Endothelial cell of umbilical vein (primary cell): ENCODE measurements at regions not wholly inside any gene's neighbourhood (a gene's known extent, or its start where the extent isn't known, plus 50 kb on each side); places are given as distances from the start of the nearest gene placed in this dataset.

ENCODE experiments used
- BruUV-seq: library from RNA; stranded (reverse); fragments of 400-500 nt; replicated peaks from 2 replicates; lab custom pipeline; 2021; lab: Mats Ljungman, UMichigan
- CTCF ChIA-PET: fragments of 300-600, 350-600 bp; sonication (Branson Sonifier 250); formaldehyde crosslinking; loops from one replicate; lab custom pipeline; 2021; ENCODE audit warnings: antibody characterized with exemption, inconsistent platforms; lab: Charles Lee
- POLR2A ChIA-PET: fragments of 300-600, 350-600 bp; sonication (Branson Sonifier 250); formaldehyde crosslinking; loops from one replicate; lab custom pipeline; 2021; ENCODE audit warnings: antibody characterized with exemption, inconsistent platforms; lab: Charles Lee
- DNase-seq: peaks from one replicate; pipeline ENCODE4 v3.0.0-alpha.2; 2011; ENCODE audit warnings: low read depth, low spot score
- FAIRE-seq: peaks from 2 replicates; lab custom pipeline; 2011; peaks lifted over from hg19 to GRCh38; lab: Jason Lieb, UNC
- H2AFZ ChIP-seq: 2 replicates; pipeline ENCODE4 v1.6.0; 2012; ENCODE audit warnings: low read depth, low read length, control low read depth, inconsistent platforms
- H3K27ac ChIP-seq: 2 replicates; pipeline ENCODE4 v1.5.1; 2011; ENCODE audit warnings: low read depth, mild to moderate bottlenecking, control low read depth, low read length, moderate library complexity; ENCODE audit not compliant: insufficient read depth
- H3K27me3 ChIP-seq, 2 experiments: 2 replicates each; pipeline versions ENCODE4 v1.6.0 to v1.6.1; 2011; ENCODE audit warnings: low read length in 2 of 2, mixed read lengths in 1 of 2; ENCODE audit not compliant: control insufficient read depth in 2 of 2, insufficient read depth in 2 of 2
- H3K36me3 ChIP-seq, 2 experiments: 2 replicates in 1 of 2; 3 replicates in 1 of 2; pipeline ENCODE4 v1.5.1; 2011; ENCODE audit warnings: low read length in 2 of 2, mild to moderate bottlenecking in 1 of 2, moderate library complexity in 1 of 2; ENCODE audit not compliant: control insufficient read depth in 2 of 2, insufficient read depth in 2 of 2; ENCODE audit errors: extremely low read depth in 1 of 2
- H3K4me1 ChIP-seq: 3 replicates; pipeline ENCODE4 v1.5.1; 2011; ENCODE audit warnings: mild to moderate bottlenecking, low read length; ENCODE audit not compliant: control insufficient read depth, insufficient read depth; ENCODE audit errors: extremely low read depth
- H3K4me2 ChIP-seq: 2 replicates; pipeline ENCODE4 v1.6.1; 2011; ENCODE audit warnings: low read length, control low read depth, mixed read lengths; ENCODE audit not compliant: insufficient read depth
- H3K4me3 ChIP-seq, 3 experiments: fragments of 200-600 bp in 1 of 3; sonication (generic), shearing (Covaris generic) in 1 of 3; replicated peaks in 1 of 3; 2 replicates each; pipeline ENCODE4 v1.5.1; 2011 to 2016; ENCODE audit warnings: control low read depth in 3 of 3, low read length in 3 of 3, mild to moderate bottlenecking in 2 of 3, inconsistent platforms in 1 of 3, low read depth in 1 of 3, moderate library complexity in 1 of 3; ENCODE audit not compliant: insufficient read depth in 1 of 3
- H3K79me2 ChIP-seq: 2 replicates; pipeline ENCODE4 v1.6.0; 2012; ENCODE audit warnings: low read length, inconsistent platforms; ENCODE audit not compliant: control insufficient read depth, insufficient read depth
- H3K9ac ChIP-seq: replicated peaks from 2 replicates; pipeline ENCODE3; 2011; ENCODE audit warnings: low read length, control low read depth; ENCODE audit not compliant: insufficient read depth; ENCODE audit errors: extremely low read depth
- H3K9me1 ChIP-seq: replicated peaks from 3 replicates; pipeline ENCODE4 v1.6.0; 2011; ENCODE audit warnings: mild to moderate bottlenecking, low read length; ENCODE audit not compliant: control insufficient read depth, insufficient read depth; ENCODE audit errors: extremely low read depth
- H3K9me3 ChIP-seq: replicated peaks from 2 replicates; pipeline ENCODE4 v1.5.1; 2012; ENCODE audit warnings: low read length, inconsistent platforms; ENCODE audit not compliant: control insufficient read depth, insufficient read depth
- H4K20me1 ChIP-seq: replicated peaks from 2 replicates; pipeline ENCODE3; 2011; ENCODE audit warnings: mild to moderate bottlenecking, low read length; ENCODE audit not compliant: control insufficient read depth, insufficient read depth; ENCODE audit errors: extremely low read depth
- EZH2 ChIP-seq: IDR thresholded peaks from 2 replicates; pipeline ENCODE4 v1.6.1; 2012; ENCODE audit warnings: borderline replicate concordance, low read depth, mild to moderate bottlenecking, moderate library complexity, low read length, inconsistent platforms; ENCODE audit not compliant: severe bottlenecking
- FOS ChIP-seq: IDR thresholded peaks from 2 replicates; pipeline ENCODE4 v1.6.1; 2011; ENCODE audit warnings: mild to moderate bottlenecking, low read length, moderate library complexity, borderline replicate concordance; ENCODE audit not compliant: insufficient read depth
- GATA2 ChIP-seq: IDR thresholded peaks from 2 replicates; pipeline ENCODE4 v1.7.0; 2011; ENCODE audit warnings: low read depth, mild to moderate bottlenecking, moderate library complexity, mixed read lengths, low read length; ENCODE audit not compliant: insufficient read length, insufficient read depth
- JUN ChIP-seq: IDR thresholded peaks from 2 replicates; pipeline ENCODE4 v1.6.1; 2011; ENCODE audit warnings: borderline replicate concordance, low read depth; ENCODE audit not compliant: insufficient read length, insufficient read depth
- MAX ChIP-seq: IDR thresholded peaks from 2 replicates; pipeline ENCODE4 v1.6.1; 2011; ENCODE audit not compliant: insufficient read depth, insufficient read length
- POLR2A ChIP-seq: IDR thresholded peaks from 2 replicates; pipeline ENCODE4 v1.6.1; 2012; ENCODE audit warnings: low read depth, mild to moderate bottlenecking, control low read depth, low read length
- dilution Hi-C: fragments of 300-500 bp; cut with MboI; formaldehyde crosslinking; loops from one replicate; pipeline ENCODE4 v1.15.0; 2019; ENCODE audit warnings: low sequenced_read_pairs; ENCODE audit not compliant: extremely low pct_ligation_motif_present
- intact Hi-C: fragments of 100-400 bp; cut with micrococcal nuclease; formaldehyde crosslinking; loops from one replicate; pipeline ENCODE4 v1.10.0; 2022

GRCh38 chr20:6558341-6558740, 209.1 kb upstream of the BMP2 start:
- no peak for FAIRE-seq
- intact Hi-C loops, result no loop called here
- H3K4me2 ChIP-seq, result no peak overlapping the region
- H3K9me1 ChIP-seq, result no peaks in the 10 kb centered on the region
- H3K36me3 ChIP-seq, result no peaks in the 10 kb centered on the region
- POLR2A ChIA-PET, result no interaction called here
- no peaks in the 10 kb centered on the region for H4K20me1 ChIP-seq
- DNase-seq, result peak; percentile 18
- no TSS peak for BruUV-seq
- dilution Hi-C loops, result no loop called here
- H3K9ac ChIP-seq, result no peak overlapping the region
- no peak overlapping the region for H3K27ac ChIP-seq
- H2AFZ ChIP-seq, result no peak overlapping the region
- TF ChIP-seq GATA2, result peak; percentile 22
- no peak for TF ChIP-seq FOS
- H3K27me3 ChIP-seq, result no peaks in the 10 kb centered on the region
- H3K4me3 ChIP-seq, result no peak overlapping the region
- H3K9me3 ChIP-seq, result no peaks in the 10 kb centered on the region
- CTCF ChIA-PET, result interaction anchor here (0.6 to 1.7 kb wide), 2 partner anchors 263 to 293 kb away, joined by 3 to 7 read pairs; no protein-coding TSS in a partner anchor
- peaks cover 22% of the 10 kb centered on the region for H3K4me1 ChIP-seq
- H3K79me2 ChIP-seq, result no peaks in the 10 kb centered on the region

- FAIRE-seq, result no peak
- no peaks in the 10 kb centered on the region for H3K36me3 ChIP-seq
- peak overlapping the region; percentile 18 for H2AFZ ChIP-seq
- H3K9me1 ChIP-seq, result no peaks in the 10 kb centered on the region
- ChIA-PET CTCF (interaction anchor here (1.1 kb wide), 1 partner anchor 19 kb away, joined by 3 read pairs; no protein-coding TSS in a partner anchor), POLR2A (no interaction called here)
- no peaks in the 10 kb centered on the region for H3K79me2 ChIP-seq
- dilution Hi-C loops, result no loop called here
- H3K4me2 ChIP-seq, result no peak overlapping the region
- H3K9ac ChIP-seq, result no peak overlapping the region
- H3K9me3 ChIP-seq, result no peaks in the 10 kb centered on the region
- no peak overlapping the region for H3K4me3 ChIP-seq
- no peaks in the 10 kb centered on the region for H4K20me1 ChIP-seq
- no peak for DNase-seq
- H3K27ac ChIP-seq, result no peak overlapping the region
- H3K27me3 ChIP-seq, result no peaks in the 10 kb centered on the region
- intact Hi-C loops, result no loop called here
- TF ChIP-seq FOS (no peak), MAX (no peak), JUN (no peak), POLR2A (no peak), EZH2 (no peak)
- BruUV-seq, result no TSS peak
- H3K4me1 ChIP-seq, result peaks cover 6% of the 10 kb centered on the region
Measured at GRCh38 chr20:6533761-6534479, 233.6 kb upstream of the BMP2 start.
